Spleen (tissue), 11 donors: ENCODE measurements at regions not wholly inside any gene's neighbourhood (a gene's known extent, or its start where the extent isn't known, plus 50 kb on each side); places are given as distances from the start of the nearest gene placed in this dataset.

Experiments used
- DNase-seq: peaks from one replicate; pipeline ENCODE4 v3.0.0-alpha.2; 2020
- H3K27ac ChIP-seq, 8 donors: fragments of 200-600 bp; sonication (generic) in 7 of 8; 1 replicate in 4 of 8; 2 replicates in 4 of 8; pipeline versions ENCODE4 v1.5.0 to v1.8.0; 2016 to 2021; ENCODE audit warnings: inconsistent platforms in 4 of 8, mild to moderate bottlenecking in 4 of 8, moderate library complexity in 1 of 8
- H3K27me3 ChIP-seq, 7 donors: fragments of 200-600 bp; sonication (generic) in 6 of 7; replicated peaks in 1 of 7; 1 replicate in 4 of 7; 2 replicates in 3 of 7; pipeline versions ENCODE4 v1.5.0 to v1.8.0; 2016 to 2021; ENCODE audit warnings: inconsistent platforms in 3 of 7, mild to moderate bottlenecking in 1 of 7
- H3K36me3 ChIP-seq, 6 donors: fragments of 200-600 bp; sonication (generic) in 5 of 6; 1 replicate in 4 of 6; 2 replicates in 2 of 6; pipeline versions ENCODE4 v1.5.0 to v1.8.0; 2016 to 2021; ENCODE audit warnings: inconsistent platforms in 2 of 6
- H3K4me1 ChIP-seq, 6 donors: fragments of 200-600 bp; sonication (generic) in 5 of 6; 1 replicate in 3 of 6; 2 replicates in 3 of 6; pipeline versions ENCODE4 v1.5.0 to v1.8.0; 2016 to 2021; ENCODE audit warnings: inconsistent platforms in 3 of 6
- H3K4me3 ChIP-seq, 8 donors: fragments of 200-600 bp; sonication (generic) in 7 of 8; 1 replicate in 4 of 8; 2 replicates in 4 of 8; pipeline versions ENCODE4 v1.5.0 to v1.8.0; 2016 to 2021; ENCODE audit warnings: inconsistent platforms in 4 of 8, mild to moderate bottlenecking in 4 of 8, moderate library complexity in 2 of 8
- H3K9me3 ChIP-seq, 8 donors: fragments of 200-600 bp; sonication (generic) in 7 of 8; 1 replicate in 4 of 8; 2 replicates in 4 of 8; pipeline versions ENCODE4 v1.5.0 to v1.8.0; 2016 to 2021; ENCODE audit warnings: inconsistent platforms in 4 of 8
- CTCF ChIP-seq, 11 experiments: fragments of 200-600 bp in 7 of 11; fragments of 450-650 bp in 4 of 11; sonication (generic) in 4 of 11; IDR thresholded peaks in 8 of 11; conservative IDR thresholded peaks in 3 of 11; 1 replicate in 7 of 11; 2 replicates in 4 of 11; pipeline versions ENCODE4 v1.4.0 to v1.8.0; 2016 to 2021; ENCODE audit warnings: antibody characterized with exemption in 11 of 11, inconsistent platforms in 4 of 11, mild to moderate bottlenecking in 1 of 11
- POLR2A ChIP-seq, 3 donors: fragments of 450-650 bp; IDR thresholded peaks; one replicate each; pipeline ENCODE4 v1.5.1; 2017; ENCODE audit warnings: antibody characterized with exemption in 3 of 3, mild to moderate bottlenecking in 1 of 3
- POLR2AphosphoS5 ChIP-seq, 3 donors: sonication (generic); formaldehyde crosslinking; IDR thresholded peaks; one replicate each; pipeline ENCODE4 v1.5.1; 2017; ENCODE audit warnings: antibody characterized with exemption in 3 of 3
- WGBS, 5 donors: extraction: QIAGEN DNeasy Blood & Tissue Kit in 3 of 5; methylation state at CpG; one replicate each; pipeline versions ENCODE4 v1.1.5 to v1.1.7; 2013 to 2018; 5-methylcytosine and 5-hydroxymethylcytosine counted together
- intact Hi-C: fragments of 100-400 bp; cut with DNase I; formaldehyde crosslinking; loops from one replicate; pipeline ENCODE4 v1.15.0; 2023; ENCODE audit warnings: low total_unique reads
- donor health status: healthy with polysubstance abuse.
- donor health status: DM: no; HTN: no; CAD: no; lungs with moderate emphysema.
- donor health status: DM: no; HTN: no; CAD: no.
- donor health status: Bipolar disorder and iron deficiency.
- donor health status: healthy.
- donor health status: DM: no; HTN: no; CAD: no.
- donor health status: DM: yes; HTN: yes; CAD: no.

GRCh38 chr9:2302606-2303005 is 287.5 kb downstream of the SMARCA2 start:
- H3K4me3 ChIP-seq: no peak overlapping the region
- TF ChIP-seq POLR2A (IDR thresholded peaks at IDR 0.05): no peak
- no peak for TF ChIP-seq POLR2AphosphoS5 (IDR thresholded peaks at IDR 0.05)
- no peak for TF ChIP-seq CTCF (IDR thresholded peaks at IDR 0.05 in 8 of 11, conservative IDR thresholded peaks at IDR 0.05 in 3 of 11)
- no peaks in the 10 kb centered on the region for H3K27me3 ChIP-seq
- H3K27ac ChIP-seq: no peak overlapping the region
- H3K4me1 ChIP-seq: no peaks in the 10 kb centered on the region
- no peak for DNase-seq
- no peaks in the 10 kb centered on the region for H3K36me3 ChIP-seq
- peaks cover 0 to 10% (median 0%) of the 10 kb centered on the region in 8 donors for H3K9me3 ChIP-seq
- 68 to 96% (median 90%) methylated on average over 2 of the region's 2 CpGs for WGBS, 5 donors
- intact Hi-C loops: no loop called here

- intact Hi-C loops: no loop called here
- TF ChIP-seq POLR2A (IDR thresholded peaks at IDR 0.05) (no peak), POLR2AphosphoS5 (IDR thresholded peaks at IDR 0.05) (no peak), CTCF (IDR thresholded peaks at IDR 0.05 in 8 of 11, conservative IDR thresholded peaks at IDR 0.05 in 3 of 11) (no peak)
- Histone ChIP-seq H3K27ac (no peak overlapping the region), H3K9me3 (peaks cover 0 to 10% (median 0%) of the 10 kb centered on the region in 8 donors), H3K27me3 (no peaks in the 10 kb centered on the region), H3K4me3 (no peak overlapping the region), H3K4me1 (no peaks in the 10 kb centered on the region), H3K36me3 (no peaks in the 10 kb centered on the region)
- 85 to 98% (median 91%) methylated on average over 3 of the region's 3 CpGs for WGBS, 5 donors
- no peak for DNase-seq
These were observed 287.9 kb downstream of the SMARCA2 start for GRCh38 chr9:2303056-2303455.

GRCh38 chr9:2307480-2307879 is 292.3 kb downstream of the SMARCA2 start:
- H3K4me1 ChIP-seq: no peaks in the 10 kb centered on the region
- no peak overlapping the region for H3K27ac ChIP-seq
- no peak overlapping the region for H3K4me3 ChIP-seq
- no peaks in the 10 kb centered on the region for H3K36me3 ChIP-seq
- H3K9me3 ChIP-seq: peaks cover 0 to 33% (median 18%) of the 10 kb centered on the region in 8 donors
- H3K27me3 ChIP-seq: no peaks in the 10 kb centered on the region
- TF ChIP-seq CTCF (IDR thresholded peaks at IDR 0.05 in 8 of 11, conservative IDR thresholded peaks at IDR 0.05 in 3 of 11) (no peak), POLR2AphosphoS5 (IDR thresholded peaks at IDR 0.05) (no peak), POLR2A (IDR thresholded peaks at IDR 0.05) (no peak)
- no peak for DNase-seq
- WGBS, 5 donors: 70 to 87% (median 81%) methylated on average over 4 of the region's 4 CpGs
- intact Hi-C loops: no loop called here

GRCh38 chr9:2311920-2312319 is 296.8 kb downstream of the SMARCA2 start:
- Histone ChIP-seq H3K27ac (no peak overlapping the region), H3K4me1 (no peaks in the 10 kb centered on the region), H3K4me3 (no peak overlapping the region), H3K36me3 (no peaks in the 10 kb centered on the region), H3K9me3 (peaks cover 4 to 71% (median 56%) of the 10 kb centered on the region in 8 donors), H3K27me3 (no peaks in the 10 kb centered on the region)
- intact Hi-C loops: no loop called here
- DNase-seq: no peak
- TF ChIP-seq POLR2A (IDR thresholded peaks at IDR 0.05): no peak
- TF ChIP-seq CTCF (IDR thresholded peaks at IDR 0.05 in 8 of 11, conservative IDR thresholded peaks at IDR 0.05 in 3 of 11): no peak
- TF ChIP-seq POLR2AphosphoS5 (IDR thresholded peaks at IDR 0.05): no peak
